ENCODE measurements at regions not wholly inside any gene's neighbourhood (a gene's known extent, or its start where the extent isn't known, plus 50 kb on each side); places are given as distances from the start of the nearest gene placed in this dataset.

GRCh38 chr6:155970472-155970871 lies 514.8 kb upstream of the NOX3 start:
- ChIA-PET CTCF (no interaction called here), POLR2A (no interaction called here), RAD21 (ENCODE audit: low non-redundant PET in 1 of 2, low total read pairs in 2 of 2, uncharacterized antibody in 2 of 2, unreplicated experiment in 2 of 2) (no interaction called here)
- Histone ChIP-seq H3K4me1 (ENCODE audit: control insufficient read depth in 1 of 2, insufficient read depth in 2 of 2, low read length in 2 of 2) (no peaks in the 10 kb centered on the region), H3K27me3 (ENCODE audit: insufficient read depth, low read length) (no peaks in the 10 kb centered on the region), H3K9ac (ENCODE audit: low read length) (no peak overlapping the region), H3K36me3 (ENCODE audit: control insufficient read depth in 1 of 2, insufficient read depth in 2 of 2, low read length in 2 of 2) (no peaks in the 10 kb centered on the region), H4K20me1 (ENCODE audit: insufficient read depth) (no peaks in the 10 kb centered on the region), H3K4me3 (replicated peaks in 1 of 2; ENCODE audit: low read depth in 1 of 2, low read length in 2 of 2) (no peak overlapping the region), H3K9me2 (ENCODE audit: insufficient read depth) (no peaks in the 10 kb centered on the region), H2AFZ (ENCODE audit: low read depth, low read length, poor library complexity, severe bottlenecking) (no peak overlapping the region), H3K27ac (ENCODE audit: low read depth, low read length) (no peak overlapping the region), H3K79me2 (ENCODE audit: insufficient read depth, low read length) (no peaks in the 10 kb centered on the region), H3K9me3 (ENCODE audit: control insufficient read depth in 1 of 2, insufficient read depth in 1 of 2, low read depth in 1 of 2, low read length in 2 of 2) (no peaks in the 10 kb centered on the region), H3K4me2 (ENCODE audit: low read length) (no peak overlapping the region)
- no TSS peak for BruUV-seq (replicated peaks)
- intact Hi-C loops (cut with micrococcal nuclease): no loop called here
- TF ChIP-seq CEBPB (IDR thresholded peaks at IDR 0.05; ENCODE audit: low read depth): no peak
- TF ChIP-seq ZNF274 (IDR thresholded peaks at IDR 0.05; ENCODE audit: low read depth, low read length): no peak
- no peak for TF ChIP-seq ELF1 (IDR thresholded peaks at IDR 0.05; ENCODE audit: borderline replicate concordance, low read depth)
- TF ChIP-seq SIN3A (IDR thresholded peaks at IDR 0.05; ENCODE audit: low read depth): no peak
- no peak for TF ChIP-seq JUND (IDR thresholded peaks at IDR 0.05)
- TF ChIP-seq EZH2phosphoT487 (IDR thresholded peaks at IDR 0.05; ENCODE audit: borderline replicate concordance): no peak
- no peak for TF ChIP-seq FOSL1 (IDR thresholded peaks at IDR 0.05; ENCODE audit: low read depth)
- no peak for TF ChIP-seq ZBTB33 (IDR thresholded peaks at IDR 0.05; ENCODE audit: extremely low read depth, insufficient replicate concordance, low read length)
- TF ChIP-seq MAX (IDR thresholded peaks at IDR 0.05): no peak
- TF ChIP-seq ATF3 (IDR thresholded peaks at IDR 0.05): no peak
- TF ChIP-seq POLR2A (IDR thresholded peaks at IDR 0.05; ENCODE audit: borderline replicate concordance, extremely low read depth, insufficient read depth, insufficient read length): no peak
- TF ChIP-seq, protein P1, sequence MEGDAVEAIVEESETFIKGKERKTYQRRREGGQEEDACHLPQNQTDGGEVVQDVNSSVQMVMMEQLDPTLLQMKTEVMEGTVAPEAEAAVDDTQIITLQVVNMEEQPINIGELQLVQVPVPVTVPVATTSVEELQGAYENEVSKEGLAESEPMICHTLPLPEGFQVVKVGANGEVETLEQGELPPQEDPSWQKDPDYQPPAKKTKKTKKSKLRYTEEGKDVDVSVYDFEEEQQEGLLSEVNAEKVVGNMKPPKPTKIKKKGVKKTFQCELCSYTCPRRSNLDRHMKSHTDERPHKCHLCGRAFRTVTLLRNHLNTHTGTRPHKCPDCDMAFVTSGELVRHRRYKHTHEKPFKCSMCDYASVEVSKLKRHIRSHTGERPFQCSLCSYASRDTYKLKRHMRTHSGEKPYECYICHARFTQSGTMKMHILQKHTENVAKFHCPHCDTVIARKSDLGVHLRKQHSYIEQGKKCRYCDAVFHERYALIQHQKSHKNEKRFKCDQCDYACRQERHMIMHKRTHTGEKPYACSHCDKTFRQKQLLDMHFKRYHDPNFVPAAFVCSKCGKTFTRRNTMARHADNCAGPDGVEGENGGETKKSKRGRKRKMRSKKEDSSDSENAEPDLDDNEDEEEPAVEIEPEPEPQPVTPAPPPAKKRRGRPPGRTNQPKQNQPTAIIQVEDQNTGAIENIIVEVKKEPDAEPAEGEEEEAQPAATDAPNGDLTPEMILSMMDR (IDR thresholded peaks at IDR 0.05 in 2 of 3, conservative IDR thresholded peaks at IDR 0.05 in 1 of 3; ENCODE audit: borderline replicate concordance in 1 of 3, insufficient read depth in 1 of 3, low read depth in 2 of 3, low read length in 2 of 3): no peak
- no peak for TF ChIP-seq TCF7L2 (IDR thresholded peaks at IDR 0.05; ENCODE audit: borderline replicate concordance, extremely low read depth, insufficient read depth, insufficient read length)
- no peak for ATAC-seq
- DNase-seq (ENCODE audit: low read depth, low spot score): no peak
